OCI-LY3 (cell line): ENCODE measurements at regions not wholly inside any gene's neighbourhood (a gene's known extent, or its start where the extent isn't known, plus 50 kb on each side); places are given as distances from the start of the nearest gene placed in this dataset.

ENCODE experiments used
- H2AFZ ChIP-seq: fragments of 200-600, 300-600 bp; shearing (Covaris generic); 2 replicates; pipeline ENCODE4 v1.6.0; 2014; ENCODE audit warnings: antibody characterized with exemption, low read depth, low read length
- H3K27ac ChIP-seq: fragments of 200-600, 300-600 bp; sonication (generic); 2 replicates; pipeline ENCODE4 v1.5.1; 2014; ENCODE audit warnings: mild to moderate bottlenecking, low read length, moderate library complexity, mixed read lengths
- H3K27me3 ChIP-seq: fragments of 200-600, 300-600 bp; sonication (generic); 2 replicates; pipeline ENCODE4 v1.6.1; 2014; ENCODE audit warnings: low read depth, low read length, mixed read lengths
- H3K36me3 ChIP-seq: fragments of 200-600, 300-600 bp; sonication (generic); replicated peaks from 2 replicates; pipeline ENCODE3; 2014; ENCODE audit warnings: low read depth, low read length, mixed read lengths
- H3K4me1 ChIP-seq: fragments of 300-600, 200-600 bp; sonication (generic); 2 replicates; pipeline ENCODE4 v1.6.1; 2014; ENCODE audit warnings: low read length, mixed read lengths
- H3K4me2 ChIP-seq: fragments of 200-600, 300-600 bp; sonication (generic); 2 replicates; pipeline ENCODE4 v1.6.1; 2014; ENCODE audit warnings: low read length, mixed read lengths
- H3K4me3 ChIP-seq: fragments of 300-600, 200-600 bp; sonication (generic); 2 replicates; pipeline ENCODE4 v1.5.1; 2014; ENCODE audit warnings: antibody characterized with exemption, mild to moderate bottlenecking, low read length, moderate library complexity
- H3K79me2 ChIP-seq: fragments of 300-600, 200-600 bp; shearing (Covaris generic); 2 replicates; pipeline ENCODE4 v1.6.1; 2014; ENCODE audit warnings: mild to moderate bottlenecking, low read length, mixed read lengths
- H3K9ac ChIP-seq: fragments of 300-600, 200-600 bp; shearing (Covaris generic); 2 replicates; pipeline ENCODE4 v1.6.0; 2014; ENCODE audit warnings: mild to moderate bottlenecking, low read length, moderate library complexity
- H3K9me3 ChIP-seq: fragments of 200-600, 300-600 bp; shearing (Covaris generic); 2 replicates; pipeline ENCODE4 v1.6.1; 2014; ENCODE audit warnings: low read length, mixed read lengths; ENCODE audit not compliant: insufficient read depth
- H4K20me1 ChIP-seq: fragments of 200-600, 300-600 bp; sonication (generic); 2 replicates; pipeline ENCODE4 v1.6.1; 2016; ENCODE audit warnings: low read length, mixed read lengths; ENCODE audit not compliant: insufficient read depth
- EZH2phosphoT487 ChIP-seq: fragments of 200-600 bp; shearing (Covaris generic); IDR thresholded peaks from 2 replicates; pipeline ENCODE4 v1.6.1; 2018; ENCODE audit warnings: antibody characterized with exemption, mixed run types, low read depth
- TF ChIP-seq, protein P1 (sequence below): fragments of 200-600, 300-600 bp; sonication (generic); IDR thresholded peaks from 2 replicates; pipeline ENCODE4 v1.5.1; 2014; ENCODE audit warnings: antibody characterized with exemption, low read length, low read depth

DNA sequence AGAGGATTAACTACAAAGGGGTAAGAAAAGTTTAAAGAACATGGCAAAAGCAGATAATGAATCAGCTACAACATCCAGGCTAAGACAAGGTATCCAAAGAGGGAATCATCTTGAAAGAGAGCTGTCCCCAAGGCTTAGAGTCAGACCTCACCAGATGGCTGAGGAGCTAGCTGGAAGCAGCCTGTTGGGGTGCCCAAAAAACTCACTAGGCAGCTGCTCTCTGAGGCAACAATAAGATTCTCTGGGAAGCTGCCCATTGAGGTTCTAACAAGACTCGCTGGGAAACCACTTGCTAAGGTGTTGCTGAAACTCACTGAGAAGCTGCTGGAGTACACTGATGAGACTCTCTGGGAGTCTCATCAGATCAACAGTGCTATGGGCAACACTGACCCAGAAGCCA lies 185.2 kb downstream of the CETN3 start:
- no peaks in the 10 kb centered on the region for H4K20me1 ChIP-seq
- H3K9me3 ChIP-seq, result no peaks in the 10 kb centered on the region
- H3K27me3 ChIP-seq, result no peaks in the 10 kb centered on the region
- H3K4me1 ChIP-seq, result peaks cover 13% of the 10 kb centered on the region
- no peak overlapping the region for H3K4me2 ChIP-seq
- H3K4me3 ChIP-seq, result no peak overlapping the region
- no peak overlapping the region for H3K27ac ChIP-seq
- H2AFZ ChIP-seq, result no peak overlapping the region
- TF ChIP-seq EZH2phosphoT487, result no peak
- TF ChIP-seq, protein P1, sequence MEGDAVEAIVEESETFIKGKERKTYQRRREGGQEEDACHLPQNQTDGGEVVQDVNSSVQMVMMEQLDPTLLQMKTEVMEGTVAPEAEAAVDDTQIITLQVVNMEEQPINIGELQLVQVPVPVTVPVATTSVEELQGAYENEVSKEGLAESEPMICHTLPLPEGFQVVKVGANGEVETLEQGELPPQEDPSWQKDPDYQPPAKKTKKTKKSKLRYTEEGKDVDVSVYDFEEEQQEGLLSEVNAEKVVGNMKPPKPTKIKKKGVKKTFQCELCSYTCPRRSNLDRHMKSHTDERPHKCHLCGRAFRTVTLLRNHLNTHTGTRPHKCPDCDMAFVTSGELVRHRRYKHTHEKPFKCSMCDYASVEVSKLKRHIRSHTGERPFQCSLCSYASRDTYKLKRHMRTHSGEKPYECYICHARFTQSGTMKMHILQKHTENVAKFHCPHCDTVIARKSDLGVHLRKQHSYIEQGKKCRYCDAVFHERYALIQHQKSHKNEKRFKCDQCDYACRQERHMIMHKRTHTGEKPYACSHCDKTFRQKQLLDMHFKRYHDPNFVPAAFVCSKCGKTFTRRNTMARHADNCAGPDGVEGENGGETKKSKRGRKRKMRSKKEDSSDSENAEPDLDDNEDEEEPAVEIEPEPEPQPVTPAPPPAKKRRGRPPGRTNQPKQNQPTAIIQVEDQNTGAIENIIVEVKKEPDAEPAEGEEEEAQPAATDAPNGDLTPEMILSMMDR, result no peak
- H3K9ac ChIP-seq, result no peak overlapping the region
- H3K79me2 ChIP-seq, result no peaks in the 10 kb centered on the region
- no peaks in the 10 kb centered on the region for H3K36me3 ChIP-seq

DNA sequence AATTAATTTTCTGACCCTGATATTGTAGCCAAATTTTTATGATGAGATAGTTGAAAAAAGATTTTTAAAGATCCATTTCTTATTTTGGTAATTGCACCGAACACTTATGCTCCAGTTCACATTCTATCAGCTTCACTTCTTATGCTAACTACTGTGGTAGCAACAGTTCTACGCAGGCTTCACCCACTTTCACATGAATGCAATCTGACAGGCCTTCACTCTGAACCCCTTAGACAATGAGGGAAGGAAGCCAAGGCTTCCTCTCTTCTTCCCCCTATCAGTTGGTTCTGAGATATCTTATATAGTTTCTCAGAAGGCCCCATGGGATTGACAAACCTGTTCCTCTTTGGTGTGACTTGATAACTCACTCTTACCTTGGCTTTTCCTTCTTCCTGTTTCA lies 185.8 kb downstream of the CETN3 start:
- no peaks in the 10 kb centered on the region for H3K36me3 ChIP-seq
- H3K9ac ChIP-seq, result no peak overlapping the region
- no peaks in the 10 kb centered on the region for H3K9me3 ChIP-seq
- TF ChIP-seq EZH2phosphoT487, result no peak
- TF ChIP-seq, protein P1, result no peak
- no peak overlapping the region for H3K27ac ChIP-seq
- H3K27me3 ChIP-seq, result no peaks in the 10 kb centered on the region
- H2AFZ ChIP-seq, result no peak overlapping the region
- H3K79me2 ChIP-seq, result no peaks in the 10 kb centered on the region
- peaks cover 13% of the 10 kb centered on the region for H3K4me1 ChIP-seq
- no peak overlapping the region for H3K4me2 ChIP-seq
- no peak overlapping the region for H3K4me3 ChIP-seq
- no peaks in the 10 kb centered on the region for H4K20me1 ChIP-seq

DNA sequence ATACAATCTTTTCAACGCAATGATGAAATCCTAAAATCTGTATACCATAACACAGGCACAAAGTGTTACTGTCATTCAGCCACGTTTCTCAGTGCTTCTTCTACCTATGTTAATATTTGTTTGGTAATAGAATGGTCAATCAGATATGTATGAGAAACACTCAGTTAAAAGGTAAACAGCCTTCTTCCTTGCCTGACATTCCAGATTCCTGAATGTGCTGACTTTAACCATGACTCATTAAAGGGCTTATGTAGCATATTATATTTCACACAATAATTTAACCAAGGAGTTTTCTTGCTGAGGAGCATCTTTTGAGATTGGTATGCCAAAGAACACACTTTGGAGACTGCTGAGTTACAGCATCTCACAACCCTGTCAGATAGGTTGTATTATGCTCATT lies 187.6 kb downstream of the CETN3 start:
- TF ChIP-seq, protein P1, result no peak
- Histone ChIP-seq H3K36me3 (no peaks in the 10 kb centered on the region), H4K20me1 (no peaks in the 10 kb centered on the region), H2AFZ (no peak overlapping the region), H3K9ac (no peak overlapping the region), H3K27me3 (no peaks in the 10 kb centered on the region), H3K9me3 (no peaks in the 10 kb centered on the region), H3K4me1 (peaks cover 7% of the 10 kb centered on the region), H3K79me2 (no peaks in the 10 kb centered on the region), H3K4me3 (no peak overlapping the region), H3K4me2 (no peak overlapping the region), H3K27ac (no peak overlapping the region)

DNA sequence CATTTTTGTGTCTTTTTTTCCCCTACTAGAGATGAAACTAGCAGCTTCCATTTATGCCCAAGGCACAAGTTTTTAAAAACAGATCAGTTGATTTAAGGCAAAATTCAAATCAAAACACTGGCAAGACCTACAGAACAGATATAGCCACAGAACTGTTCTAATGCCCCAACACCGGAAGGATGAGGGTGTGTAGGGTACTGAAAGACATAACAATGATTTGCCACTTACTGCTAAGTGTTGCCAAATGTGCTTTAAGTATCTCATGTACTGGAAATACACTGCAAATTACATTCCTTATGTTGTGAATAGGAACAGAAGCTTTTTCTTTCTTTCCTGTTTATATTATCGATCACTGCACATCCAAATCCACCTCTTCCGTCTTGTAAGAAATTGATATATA lies 189.0 kb downstream of the CETN3 start:
- Histone ChIP-seq H4K20me1 (no peaks in the 10 kb centered on the region), H3K36me3 (no peaks in the 10 kb centered on the region), H3K4me2 (no peak overlapping the region), H2AFZ (no peak overlapping the region), H3K9me3 (no peaks in the 10 kb centered on the region), H3K4me3 (no peak overlapping the region), H3K4me1 (no peaks in the 10 kb centered on the region), H3K79me2 (no peaks in the 10 kb centered on the region), H3K27ac (no peak overlapping the region), H3K27me3 (no peaks in the 10 kb centered on the region), H3K9ac (no peak overlapping the region)
- no peak for TF ChIP-seq EZH2phosphoT487
- TF ChIP-seq, protein P1, result no peak
